ENCODE measurements at regions not wholly inside any gene's neighbourhood (a gene's known extent, or its start where the extent isn't known, plus 50 kb on each side); places are given as distances from the start of the nearest gene placed in this dataset.

- Histone ChIP-seq H3K9me3 (ENCODE audit: control insufficient read depth in 2 of 3, insufficient read depth in 1 of 3, low read length in 3 of 3) (no peaks in the 10 kb centered on the region), H3K36me3 (ENCODE audit: control insufficient read depth in 2 of 3, insufficient read depth in 3 of 3, low read length in 3 of 3) (no peaks in the 10 kb centered on the region), H3K4me1 (ENCODE audit: control insufficient read depth in 2 of 3, insufficient read depth in 2 of 3, low read depth in 1 of 3, low read length in 3 of 3) (no peaks in the 10 kb centered on the region), H3K9ac (ENCODE audit: low read length in 3 of 3) (no peak overlapping the region), H3K27ac (ENCODE audit: low read depth in 2 of 2, low read length in 2 of 2) (no peak overlapping the region), H3K4me3 (ENCODE audit: low read length in 3 of 3) (no peak overlapping the region), H3K27me3 (ENCODE audit: control insufficient read depth, insufficient read depth, low read length) (no peaks in the 10 kb centered on the region)
- no peak for TF ChIP-seq CTCF (IDR thresholded peaks at IDR 0.05; ENCODE audit: borderline replicate concordance, extremely low read depth, insufficient read depth)
- DNase-seq (no peak), FAIRE-seq (no peak)
- intact Hi-C loops (cut with DNase I) = no loop called here
Measured at GRCh38 chr4:31187979-31188378, 467.8 kb downstream of the PCDH7 start.

GRCh38 chr4:31189938-31190337, 469.8 kb downstream of the PCDH7 start:
- TF ChIP-seq CTCF (IDR thresholded peaks at IDR 0.05; ENCODE audit: borderline replicate concordance, extremely low read depth, insufficient read depth) = no peak
- H3K9ac ChIP-seq (ENCODE audit: low read length in 3 of 3) = no peak overlapping the region
- H3K9me3 ChIP-seq (ENCODE audit: control insufficient read depth in 2 of 3, insufficient read depth in 1 of 3, low read length in 3 of 3) = no peaks in the 10 kb centered on the region
- no peaks in the 10 kb centered on the region for H3K27me3 ChIP-seq (ENCODE audit: control insufficient read depth, insufficient read depth, low read length)
- H3K27ac ChIP-seq (ENCODE audit: low read depth in 2 of 2, low read length in 2 of 2) = no peak overlapping the region
- H3K4me1 ChIP-seq (ENCODE audit: control insufficient read depth in 2 of 3, insufficient read depth in 2 of 3, low read depth in 1 of 3, low read length in 3 of 3) = no peaks in the 10 kb centered on the region
- DNase-seq = no peak
- H3K4me3 ChIP-seq (ENCODE audit: low read length in 3 of 3) = no peak overlapping the region
- H3K36me3 ChIP-seq (ENCODE audit: control insufficient read depth in 2 of 3, insufficient read depth in 3 of 3, low read length in 3 of 3) = no peaks in the 10 kb centered on the region
- intact Hi-C loops (cut with DNase I) = no loop called here
- FAIRE-seq = no peak

- H3K4me3 ChIP-seq (ENCODE audit: low read length in 3 of 3) = no peak overlapping the region
- H3K9me3 ChIP-seq (ENCODE audit: control insufficient read depth in 2 of 3, insufficient read depth in 1 of 3, low read length in 3 of 3) = no peaks in the 10 kb centered on the region
- no peaks in the 10 kb centered on the region for H3K27me3 ChIP-seq (ENCODE audit: control insufficient read depth, insufficient read depth, low read length)
- DNase-seq (no peak), FAIRE-seq (no peak)
- intact Hi-C loops (cut with DNase I) = no loop called here
- H3K9ac ChIP-seq (ENCODE audit: low read length in 3 of 3) = no peak overlapping the region
- no peaks in the 10 kb centered on the region for H3K36me3 ChIP-seq (ENCODE audit: control insufficient read depth in 2 of 3, insufficient read depth in 3 of 3, low read length in 3 of 3)
- H3K27ac ChIP-seq (ENCODE audit: low read depth in 2 of 2, low read length in 2 of 2) = no peak overlapping the region
- H3K4me1 ChIP-seq (ENCODE audit: control insufficient read depth in 2 of 3, insufficient read depth in 2 of 3, low read depth in 1 of 3, low read length in 3 of 3) = no peaks in the 10 kb centered on the region
- TF ChIP-seq CTCF (IDR thresholded peaks at IDR 0.05; ENCODE audit: borderline replicate concordance, extremely low read depth, insufficient read depth) = no peak
Measured at GRCh38 chr4:31190671-31191070, 470.5 kb downstream of the PCDH7 start.

GRCh38 chr4:31192341-31192740, 472.2 kb downstream of the PCDH7 start:
- no peak overlapping the region for H3K4me3 ChIP-seq (ENCODE audit: low read length in 3 of 3)
- H3K9me3 ChIP-seq (ENCODE audit: control insufficient read depth in 2 of 3, insufficient read depth in 1 of 3, low read length in 3 of 3) = no peaks in the 10 kb centered on the region
- FAIRE-seq (no peak), DNase-seq (peak in 1 of 5 donors; percentile 38)
- H3K9ac ChIP-seq (ENCODE audit: low read length in 3 of 3) = no peak overlapping the region
- H3K36me3 ChIP-seq (ENCODE audit: control insufficient read depth in 2 of 3, insufficient read depth in 3 of 3, low read length in 3 of 3) = no peaks in the 10 kb centered on the region
- no peaks in the 10 kb centered on the region for H3K27me3 ChIP-seq (ENCODE audit: control insufficient read depth, insufficient read depth, low read length)
- no peaks in the 10 kb centered on the region for H3K4me1 ChIP-seq (ENCODE audit: control insufficient read depth in 2 of 3, insufficient read depth in 2 of 3, low read depth in 1 of 3, low read length in 3 of 3)
- intact Hi-C loops (cut with DNase I) = no loop called here
- TF ChIP-seq CTCF (IDR thresholded peaks at IDR 0.05; ENCODE audit: borderline replicate concordance, extremely low read depth, insufficient read depth) = no peak
- H3K27ac ChIP-seq (ENCODE audit: low read depth in 2 of 2, low read length in 2 of 2) = no peak overlapping the region

Data from kidney (tissue), 13 donors.